Endodermal cell (in vitro differentiated cells): ENCODE measurements at regions not wholly inside any gene's neighbourhood (a gene's known extent, or its start where the extent isn't known, plus 50 kb on each side); places are given as distances from the start of the nearest gene placed in this dataset.
A peak's percentile ranks its signal among the peaks of the same experiment; 100 is the strongest.

Experiments
- DNase-seq: peaks from one replicate; pipeline ENCODE4 v3.0.0-alpha.2; 2017
- H3K27ac ChIP-seq: 2 replicates; pipeline ENCODE4 v1.5.1; 2013; ENCODE audit warnings: mild to moderate bottlenecking, low read depth, low read length, moderate library complexity
- H3K27me3 ChIP-seq: 2 replicates; pipeline ENCODE4 v1.6.1; 2013; ENCODE audit warnings: mild to moderate bottlenecking, low read length, moderate library complexity; ENCODE audit not compliant: insufficient read depth, control insufficient read depth, poor library complexity, severe bottlenecking
- H3K36me3 ChIP-seq: 2 replicates; pipeline ENCODE4 v1.7.0; 2013; ENCODE audit warnings: mild to moderate bottlenecking, low read length, moderate library complexity; ENCODE audit not compliant: control insufficient read depth, insufficient read depth
- H3K4me1 ChIP-seq: one replicate; pipeline ENCODE4 v1.7.0; 2013; ENCODE audit warnings: low read length; ENCODE audit not compliant: control insufficient read depth, insufficient read depth
- H3K4me3 ChIP-seq: 2 replicates; pipeline ENCODE4 v1.5.1; 2013; ENCODE audit warnings: mild to moderate bottlenecking, low read length, moderate library complexity
- H3K9ac ChIP-seq: 2 replicates; pipeline ENCODE4 v1.6.1; 2013; ENCODE audit warnings: mild to moderate bottlenecking, low read length, moderate library complexity; ENCODE audit not compliant: poor library complexity, severe bottlenecking; ENCODE audit errors: extremely low read depth
- H3K9me3 ChIP-seq: 2 replicates; pipeline ENCODE4 v1.6.1; 2013; ENCODE audit warnings: mild to moderate bottlenecking, low read length, moderate library complexity; ENCODE audit not compliant: control insufficient read depth
- H3K27ac Mint-ChIP-seq: 2 replicates; pipeline ENCODE4 v1.8.0; 2020; ENCODE audit warnings: mixed read lengths
- H3K27me3 Mint-ChIP-seq: 2 replicates; pipeline ENCODE4 v1.8.0; 2021; ENCODE audit warnings: mild to moderate bottlenecking, mixed read lengths; ENCODE audit not compliant: insufficient read depth
- H3K36me3 Mint-ChIP-seq: 2 replicates; pipeline ENCODE4 v1.8.0; 2020; ENCODE audit warnings: low read depth, mixed read lengths
- H3K4me1 Mint-ChIP-seq: 2 replicates; pipeline ENCODE4 v1.8.0; 2020; ENCODE audit warnings: mixed read lengths
- H3K4me3 Mint-ChIP-seq: 2 replicates; pipeline ENCODE4 v1.8.0; 2020; ENCODE audit warnings: mild to moderate bottlenecking, moderate library complexity, mixed read lengths
- H3K9me3 Mint-ChIP-seq: 2 replicates; pipeline ENCODE4 v1.8.0; 2020; ENCODE audit warnings: mild to moderate bottlenecking, mixed read lengths
- WGBS, 2 experiments: methylation state at CpG; one replicate each; pipeline versions ENCODE4 v1.1.5 to v1.1.7; 2013; ENCODE audit warnings: missing lambda C conversion rate in 2 of 2, mixed read lengths in 1 of 2; ENCODE audit not compliant: insufficient coverage in 1 of 2, insufficient read length in 1 of 2; 5-methylcytosine and 5-hydroxymethylcytosine counted together
- TF ChIP-seq, protein P1 (sequence below): fragments of 200-600 bp; sonication (generic); conservative IDR thresholded peaks from 2 replicates; pipeline ENCODE4 v1.5.0; 2021; ENCODE audit warnings: antibody characterized with exemption, mild to moderate bottlenecking

DNA sequence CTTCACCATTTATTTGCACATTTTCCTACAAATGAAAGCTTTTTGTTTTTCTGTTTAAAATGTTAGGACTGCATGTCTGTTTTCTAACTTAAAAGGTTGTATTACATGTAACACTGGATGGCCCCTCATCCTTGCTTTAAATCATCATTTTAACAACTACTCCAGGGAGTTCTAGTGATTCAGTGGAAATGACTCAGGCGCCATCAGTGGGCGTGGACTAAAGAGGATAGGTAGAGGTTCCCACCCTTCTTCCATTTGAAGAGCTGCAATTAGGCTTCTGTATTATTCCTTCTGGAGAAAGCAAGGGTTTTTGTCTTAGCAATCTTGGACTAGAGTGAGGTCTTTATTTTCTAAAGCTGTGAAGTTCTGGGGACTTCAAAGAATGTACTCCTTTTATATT lies 213.7 kb downstream of the TMEM38B start:
- Mint-ChIP-seq H3K27me3 (no peaks in the 10 kb centered on the region), H3K4me1 (peaks cover 28% of the 10 kb centered on the region), H3K27ac (no peak overlapping the region), H3K36me3 (no peaks in the 10 kb centered on the region), H3K9me3 (peaks cover 3% of the 10 kb centered on the region), H3K4me3 (no peak overlapping the region)
- TF ChIP-seq, protein P1, sequence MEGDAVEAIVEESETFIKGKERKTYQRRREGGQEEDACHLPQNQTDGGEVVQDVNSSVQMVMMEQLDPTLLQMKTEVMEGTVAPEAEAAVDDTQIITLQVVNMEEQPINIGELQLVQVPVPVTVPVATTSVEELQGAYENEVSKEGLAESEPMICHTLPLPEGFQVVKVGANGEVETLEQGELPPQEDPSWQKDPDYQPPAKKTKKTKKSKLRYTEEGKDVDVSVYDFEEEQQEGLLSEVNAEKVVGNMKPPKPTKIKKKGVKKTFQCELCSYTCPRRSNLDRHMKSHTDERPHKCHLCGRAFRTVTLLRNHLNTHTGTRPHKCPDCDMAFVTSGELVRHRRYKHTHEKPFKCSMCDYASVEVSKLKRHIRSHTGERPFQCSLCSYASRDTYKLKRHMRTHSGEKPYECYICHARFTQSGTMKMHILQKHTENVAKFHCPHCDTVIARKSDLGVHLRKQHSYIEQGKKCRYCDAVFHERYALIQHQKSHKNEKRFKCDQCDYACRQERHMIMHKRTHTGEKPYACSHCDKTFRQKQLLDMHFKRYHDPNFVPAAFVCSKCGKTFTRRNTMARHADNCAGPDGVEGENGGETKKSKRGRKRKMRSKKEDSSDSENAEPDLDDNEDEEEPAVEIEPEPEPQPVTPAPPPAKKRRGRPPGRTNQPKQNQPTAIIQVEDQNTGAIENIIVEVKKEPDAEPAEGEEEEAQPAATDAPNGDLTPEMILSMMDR, result no peak
- H3K27me3 ChIP-seq, result no peaks in the 10 kb centered on the region
- H3K9ac ChIP-seq, result no peak overlapping the region
- peaks cover 11% of the 10 kb centered on the region for H3K4me1 ChIP-seq
- no peak for DNase-seq
- no peak overlapping the region for H3K27ac ChIP-seq
- no peaks in the 10 kb centered on the region for H3K36me3 ChIP-seq
- no peak overlapping the region for H3K4me3 ChIP-seq
- H3K9me3 ChIP-seq, result peaks cover 6% of the 10 kb centered on the region
- 82 to 100% methylated on average over 2 of the region's 2 CpGs for WGBS, 2 experiments

DNA sequence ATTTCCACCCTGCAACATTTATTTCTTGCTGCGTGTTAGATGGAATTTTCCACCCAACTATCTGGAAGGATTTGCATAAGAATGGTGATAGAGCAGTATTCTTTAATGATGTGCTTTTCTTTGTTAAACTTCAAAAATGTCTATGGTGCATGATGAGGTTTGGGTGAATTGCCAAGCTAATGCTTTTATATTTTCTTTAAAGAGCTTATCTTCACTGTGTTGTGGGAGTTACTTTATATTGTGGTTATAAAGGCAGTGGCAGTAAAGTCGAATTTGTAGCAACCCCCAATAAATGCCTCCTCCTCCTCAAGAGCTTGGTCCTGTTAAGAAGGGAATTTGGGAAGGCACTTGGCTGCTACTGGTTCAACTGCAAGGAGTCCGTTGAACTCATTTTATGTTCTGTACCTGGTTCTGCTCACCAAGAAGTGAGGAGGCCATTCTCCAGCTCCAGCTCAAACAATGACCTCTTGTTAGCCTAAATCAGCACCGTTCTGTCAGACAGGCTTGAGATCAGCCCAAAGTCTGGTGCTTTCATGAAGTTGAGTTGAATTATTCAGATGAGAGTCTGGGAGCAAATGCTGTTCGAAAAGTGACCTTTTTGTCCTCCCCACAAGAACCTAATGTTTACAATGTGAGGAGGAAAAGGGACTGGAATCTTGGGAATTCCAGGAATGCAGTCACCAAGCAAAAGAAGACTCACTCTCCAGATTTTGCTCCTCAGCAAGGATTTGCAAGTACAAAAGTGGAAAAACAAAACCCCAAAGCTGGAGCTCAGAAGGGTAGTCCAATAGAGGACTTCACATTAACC lies 217.0 kb downstream of the TMEM38B start:
- Mint-ChIP-seq H3K27ac (peak overlapping the region; percentile 98), H3K4me3 (peak overlapping the region; percentile 37), H3K36me3 (no peaks in the 10 kb centered on the region), H3K9me3 (peaks cover 3% of the 10 kb centered on the region), H3K27me3 (no peaks in the 10 kb centered on the region), H3K4me1 (peaks cover 41% of the 10 kb centered on the region)
- Histone ChIP-seq H3K4me3 (peak overlapping the region; percentile 59), H3K36me3 (no peaks in the 10 kb centered on the region), H3K27me3 (no peaks in the 10 kb centered on the region), H3K9ac (peak overlapping the region; percentile 62), H3K27ac (peak overlapping the region; percentile 92), H3K4me1 (peaks cover 11% of the 10 kb centered on the region), H3K9me3 (peaks cover 3% of the 10 kb centered on the region)
- TF ChIP-seq, protein P1, result no peak
- WGBS, 2 experiments, result 45 to 58% methylated on average over 2 to 5 of the region's 5 CpGs
- peak; percentile 70 for DNase-seq

DNA sequence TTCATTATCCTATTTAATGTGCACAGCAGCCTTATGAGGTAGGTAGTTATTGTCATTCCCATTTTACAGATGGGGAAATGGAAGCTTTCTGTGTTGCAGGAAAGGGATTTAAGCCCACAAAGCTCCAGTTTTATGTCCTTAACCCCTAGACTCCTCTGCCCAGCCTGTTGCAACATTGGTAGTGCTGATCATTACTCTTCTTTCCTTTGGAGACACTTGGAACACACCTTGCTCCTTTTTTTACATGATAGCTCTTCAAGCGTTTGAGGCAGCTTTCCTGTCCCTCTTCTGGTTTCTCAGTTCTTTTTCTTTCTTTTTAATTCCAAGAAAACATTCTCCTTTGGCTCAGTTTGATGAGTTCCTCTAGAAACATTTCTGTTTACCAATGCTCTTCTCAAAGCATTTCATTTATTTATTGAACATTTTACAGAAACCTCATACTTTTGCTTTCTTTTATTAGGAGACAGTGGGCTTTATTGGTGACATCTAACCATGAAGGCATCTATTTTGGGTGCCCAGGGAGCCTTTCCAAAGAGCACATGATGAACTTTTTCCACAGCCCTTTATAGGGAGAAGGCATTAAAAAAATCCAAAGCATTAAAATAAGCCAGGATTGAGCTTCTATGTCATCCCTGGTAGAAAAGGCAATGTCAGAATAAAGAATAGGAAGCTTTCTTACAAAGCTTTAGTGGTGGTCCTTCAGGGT lies 218.0 kb downstream of the TMEM38B start:
- no peak for DNase-seq
- Mint-ChIP-seq H3K36me3 (no peaks in the 10 kb centered on the region), H3K4me1 (peaks cover 41% of the 10 kb centered on the region), H3K4me3 (no peak overlapping the region), H3K9me3 (no peaks in the 10 kb centered on the region), H3K27me3 (no peaks in the 10 kb centered on the region), H3K27ac (peak overlapping the region; percentile 47)
- H3K36me3 ChIP-seq, result no peaks in the 10 kb centered on the region
- peak overlapping the region; percentile 92 for H3K27ac ChIP-seq
- H3K27me3 ChIP-seq, result no peaks in the 10 kb centered on the region
- peaks cover 11% of the 10 kb centered on the region for H3K4me1 ChIP-seq
- WGBS, 2 experiments, result 81 to 85% methylated on average over 1 of the region's 1 CpG
- no peak overlapping the region for H3K9ac ChIP-seq
- TF ChIP-seq, protein P1, result no peak
- H3K4me3 ChIP-seq, result peak overlapping the region; percentile 59
- H3K9me3 ChIP-seq, result no peaks in the 10 kb centered on the region
